GM19438 (cell line): ENCODE measurements at regions not wholly inside any gene's neighbourhood (a gene's known extent, or its start where the extent isn't known, plus 50 kb on each side); places are given as distances from the start of the nearest gene placed in this dataset.
"Not testable (repeated sequence)": the region's sequence is repeated elsewhere in the genome, so short reads cannot be mapped to it uniquely, and the experiment has no call there.

Experiments used
- ATAC-seq: cut with Tn5 transposase; IDR thresholded peaks from one replicate; pipeline ENCODE4 v1.9.1; 2021; ENCODE audit warnings: low read depth; ENCODE audit not compliant: unreplicated experiment

DNA sequence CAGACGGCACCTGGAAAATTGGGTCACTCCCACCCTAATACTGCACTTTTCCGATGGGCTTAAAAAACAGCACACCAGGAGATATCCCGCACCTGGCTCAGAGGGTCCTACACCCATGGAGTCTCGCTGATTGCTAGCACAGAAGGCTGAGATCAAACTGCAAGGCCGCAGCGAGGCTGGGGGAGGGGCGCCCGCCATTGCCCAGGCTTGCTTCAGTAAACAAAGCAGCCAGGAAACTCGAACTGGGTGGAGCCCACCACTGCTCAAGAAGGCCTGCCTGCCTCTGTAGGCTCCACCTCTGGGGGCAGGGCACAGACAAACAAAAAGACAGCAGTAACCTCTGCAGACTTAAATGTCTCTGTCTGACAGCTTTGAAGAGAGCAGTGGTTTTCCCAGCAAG lies 830.2 kb upstream of the GYPC start:
- ATAC-seq = not testable (repeated sequence)

DNA sequence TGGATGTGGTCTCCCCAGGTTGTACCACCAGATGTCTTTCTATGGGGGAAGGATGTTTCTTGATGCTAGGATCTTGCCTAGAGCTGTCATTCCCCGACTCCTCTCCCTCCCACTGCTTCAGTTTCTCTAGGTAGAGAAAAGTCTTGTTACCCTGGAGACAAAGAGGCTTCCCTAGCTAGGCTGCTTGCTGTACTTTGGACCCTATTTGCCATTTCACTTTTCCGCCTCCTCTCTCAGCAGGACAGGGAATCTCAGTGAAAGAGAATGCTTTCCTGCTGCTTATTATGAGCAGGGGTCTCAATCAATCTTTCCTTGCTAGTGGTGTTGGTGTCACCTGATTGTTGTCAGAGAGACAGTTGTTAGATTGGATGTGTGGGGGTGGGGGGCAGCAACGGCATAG lies 818.8 kb upstream of the GYPC start:
- ATAC-seq = no peak

DNA sequence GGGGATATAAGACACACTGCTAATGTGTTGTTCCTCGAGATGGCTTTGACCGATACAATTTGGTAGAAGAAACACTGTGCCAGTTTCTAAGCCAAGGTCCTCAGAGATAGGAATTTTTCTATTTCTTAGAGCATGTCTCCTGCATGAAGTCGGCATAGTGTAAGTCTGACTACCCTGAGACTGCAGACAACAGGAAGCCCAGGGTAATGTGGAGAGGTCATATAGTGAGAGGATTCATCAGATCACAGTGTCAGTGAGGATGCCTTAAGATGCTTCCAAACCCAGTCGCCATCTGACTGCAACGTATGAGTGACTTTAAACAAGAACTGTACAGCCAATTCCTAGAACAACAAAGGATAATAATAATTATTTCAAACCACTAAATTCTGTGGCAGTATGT lies 818.3 kb upstream of the GYPC start:
- no peak for ATAC-seq

DNA sequence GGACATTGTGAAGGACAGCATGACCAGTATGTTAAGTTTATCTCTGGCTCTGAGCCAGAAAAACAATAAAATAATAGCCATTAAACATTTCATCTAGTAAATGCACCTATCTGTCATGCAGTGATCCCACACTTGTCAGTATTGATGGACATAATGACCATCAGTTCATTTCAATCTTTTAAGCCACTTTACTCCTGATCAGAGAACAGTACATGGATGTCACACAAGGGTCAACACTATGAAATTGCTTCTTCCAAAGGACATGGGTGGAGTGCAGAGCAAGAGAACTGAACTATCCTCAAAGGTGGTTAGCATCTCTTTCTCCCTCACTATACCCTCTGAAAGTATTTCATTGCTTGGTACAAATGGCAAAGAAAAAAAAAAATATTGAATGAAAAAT lies 816.0 kb upstream of the GYPC start:
- ATAC-seq = no peak

DNA sequence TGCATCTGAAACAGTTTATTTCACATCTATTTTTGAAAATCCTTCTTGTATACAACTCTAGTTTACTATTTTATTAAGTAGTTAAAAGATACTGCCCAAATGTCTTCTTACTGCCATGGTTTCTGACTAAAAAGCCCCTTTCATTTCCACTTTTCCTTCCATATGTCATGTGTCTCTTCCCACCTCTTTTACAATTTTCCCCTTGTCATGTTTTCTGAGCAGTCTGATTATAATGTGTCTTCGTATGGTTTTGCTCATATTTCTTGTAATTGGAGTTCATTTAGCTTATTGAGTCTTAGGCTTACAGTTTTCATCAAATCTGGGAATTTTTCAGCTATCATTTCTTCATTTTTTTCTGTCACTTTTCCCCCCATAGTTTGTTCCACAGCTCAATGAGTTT lies 813.9 kb upstream of the GYPC start:
- ATAC-seq = no peak

DNA sequence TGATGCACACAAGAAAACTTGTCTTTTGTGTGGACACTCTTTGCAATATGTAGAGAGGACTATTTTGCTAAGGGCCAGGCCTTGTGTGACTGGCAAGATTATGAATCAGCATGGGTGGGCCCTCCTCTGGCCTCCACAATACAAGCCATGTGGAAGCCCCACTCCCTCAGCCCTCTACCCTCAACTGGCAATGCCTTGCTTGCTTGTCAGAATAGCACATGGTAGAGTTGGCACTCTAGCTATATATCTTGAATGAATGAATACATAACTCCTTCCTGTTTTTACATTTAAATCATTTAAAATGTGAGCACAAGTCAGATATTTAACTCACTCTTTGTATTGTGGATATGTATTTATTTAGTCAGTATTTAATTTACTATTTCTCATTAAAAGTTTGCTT lies 805.4 kb upstream of the GYPC start:
- no peak for ATAC-seq

DNA sequence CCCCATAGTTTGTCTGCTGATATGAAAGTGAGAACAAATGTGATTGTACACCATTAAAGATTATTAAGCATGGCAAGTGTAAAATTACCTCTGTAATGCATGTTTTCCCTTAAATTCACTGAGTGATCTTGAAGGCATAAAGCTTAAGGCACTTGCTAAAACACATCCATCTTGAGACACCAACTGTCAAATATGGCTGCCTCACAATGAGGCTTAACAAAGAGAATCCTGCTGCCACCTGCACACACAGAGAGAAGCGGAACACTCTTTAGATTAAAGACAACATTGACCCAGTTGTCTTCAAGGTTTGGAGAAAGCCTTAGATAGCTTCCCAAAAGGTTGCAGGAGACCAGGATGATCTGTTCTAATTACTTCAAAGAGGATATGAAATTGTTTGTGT lies 803.6 kb upstream of the GYPC start:
- ATAC-seq = no peak

DNA sequence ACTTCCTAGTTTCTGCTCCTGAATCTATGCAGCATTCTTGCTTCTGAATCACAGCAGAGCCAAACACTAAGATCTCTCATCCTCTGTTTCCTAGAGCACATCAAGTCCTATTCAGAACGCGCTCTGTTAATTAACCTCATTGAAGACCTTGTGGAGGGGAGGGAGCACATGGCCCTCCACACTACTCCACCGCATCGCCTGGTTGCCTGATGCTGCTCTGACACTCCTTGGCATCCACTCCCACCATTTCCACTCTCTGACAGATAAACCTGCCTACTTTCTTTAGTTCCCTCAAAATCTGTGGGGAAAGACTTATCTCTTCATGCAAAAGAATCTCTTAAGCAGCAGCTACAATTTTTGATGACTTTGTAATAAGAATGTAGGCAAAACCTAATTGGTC lies 802.3 kb upstream of the GYPC start:
- no peak for ATAC-seq

DNA sequence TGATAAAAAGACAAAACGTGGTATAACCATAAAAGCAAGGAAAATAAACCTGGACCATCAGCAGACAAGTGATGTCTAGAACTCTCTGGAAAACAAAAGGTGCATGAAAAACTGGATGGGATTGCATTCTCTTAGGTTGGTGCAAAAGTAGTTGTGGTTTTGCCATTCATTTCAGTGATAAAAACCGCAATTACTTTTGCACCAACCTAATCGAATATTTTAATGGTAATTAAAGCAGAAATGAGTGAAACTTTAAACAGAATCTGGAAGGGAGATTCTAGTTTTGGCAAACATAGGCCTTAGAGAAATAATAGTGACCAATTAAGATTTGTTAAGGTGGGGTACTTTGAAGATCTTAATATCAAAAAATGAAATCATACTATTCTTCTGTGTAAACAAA lies 800.8 kb upstream of the GYPC start:
- ATAC-seq = no peak

DNA sequence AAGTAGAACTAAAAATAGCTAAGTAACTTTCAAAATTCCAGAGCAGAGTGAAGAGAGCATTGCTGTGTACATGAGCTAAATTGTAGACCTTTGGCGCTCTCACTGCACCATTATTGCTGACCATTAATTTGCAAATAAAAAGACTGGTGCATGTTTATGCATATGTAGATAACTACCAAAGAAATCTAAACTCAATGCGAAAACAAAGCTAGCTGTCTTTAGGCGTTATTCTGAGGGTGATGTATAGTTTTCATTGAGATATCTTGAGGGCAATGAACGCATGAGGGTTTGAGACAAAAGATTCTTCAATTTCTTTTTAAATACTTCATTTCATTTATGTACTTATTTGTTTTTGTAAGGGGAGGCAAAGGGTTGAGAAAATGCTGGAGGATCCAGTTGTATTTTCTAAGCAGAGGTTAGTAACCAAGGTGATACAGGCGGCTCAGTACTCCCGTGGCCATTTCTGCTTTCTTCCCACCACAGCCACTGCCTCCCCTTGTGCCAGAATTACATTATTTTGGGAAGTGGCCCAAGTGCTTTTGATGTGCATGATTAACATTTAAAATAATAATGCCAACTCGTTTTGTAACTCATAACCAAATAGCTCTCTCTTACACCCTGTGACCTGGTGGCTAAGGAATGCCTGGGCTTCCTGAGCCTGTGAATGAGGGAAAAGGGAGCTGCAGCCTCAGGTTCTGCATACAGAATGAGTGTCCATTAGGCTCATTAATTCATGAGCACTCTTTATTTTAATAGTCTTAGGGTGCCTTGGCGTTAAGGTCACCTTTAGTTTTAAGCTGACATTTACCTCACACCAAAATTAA lies 797.8 kb upstream of the GYPC start:
- no peak for ATAC-seq

DNA sequence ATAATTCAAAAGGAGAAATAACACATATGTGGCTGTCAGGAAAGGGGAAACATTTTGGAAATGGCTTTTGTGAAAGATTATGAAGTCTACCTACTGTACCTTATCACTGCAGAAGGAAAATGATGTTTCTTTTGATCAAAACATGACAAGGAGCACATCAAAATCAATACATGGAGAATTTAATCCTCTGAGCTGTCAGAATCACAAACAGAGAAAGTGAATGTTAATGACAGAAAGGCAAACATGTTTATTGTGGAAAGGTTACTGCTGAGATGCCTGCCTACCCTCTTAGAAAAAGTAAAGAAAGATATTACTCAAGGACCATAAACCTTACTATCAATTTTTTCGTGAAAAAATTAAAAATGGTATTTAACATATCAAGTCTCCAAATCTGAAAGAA lies 794.5 kb upstream of the GYPC start:
- no peak for ATAC-seq

DNA sequence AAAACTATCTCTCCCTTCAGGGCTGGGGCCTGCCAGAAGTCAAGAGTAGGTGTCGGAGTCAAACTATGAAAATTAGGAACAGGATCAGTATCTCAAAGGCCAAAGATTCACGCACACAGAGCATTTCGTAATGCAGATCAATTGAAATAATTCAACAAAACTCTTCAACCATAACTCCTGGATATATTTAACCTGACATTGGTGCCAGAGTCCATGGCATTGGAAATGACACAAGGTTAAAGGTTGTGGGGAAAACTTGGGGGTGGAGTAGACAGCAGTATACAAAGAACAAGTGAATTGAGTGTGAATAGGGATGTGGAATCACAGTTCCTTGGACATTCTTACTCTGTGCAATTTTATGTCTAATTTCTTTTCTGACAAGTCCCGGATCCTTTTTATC lies 788.0 kb upstream of the GYPC start:
- no peak for ATAC-seq

DNA sequence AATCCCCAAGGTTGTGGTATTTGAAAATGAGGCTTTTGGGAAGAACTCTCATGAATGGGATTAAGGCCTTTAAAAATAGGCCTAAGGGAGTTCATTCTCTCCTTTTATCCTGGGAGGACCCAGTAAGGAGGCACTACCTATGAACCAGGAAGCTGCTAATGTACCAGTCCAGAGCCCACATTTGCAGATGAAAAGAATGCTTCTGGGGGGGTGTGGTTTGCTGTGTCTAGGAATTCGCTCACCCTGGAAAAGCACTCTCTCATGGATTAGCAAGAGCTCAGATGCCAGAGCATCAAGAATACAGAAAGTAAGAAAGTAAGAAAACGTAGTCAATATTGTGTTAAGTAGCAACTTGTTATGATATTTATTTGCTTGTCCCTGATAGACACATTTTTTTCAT lies 785.7 kb upstream of the GYPC start:
- no peak for ATAC-seq

DNA sequence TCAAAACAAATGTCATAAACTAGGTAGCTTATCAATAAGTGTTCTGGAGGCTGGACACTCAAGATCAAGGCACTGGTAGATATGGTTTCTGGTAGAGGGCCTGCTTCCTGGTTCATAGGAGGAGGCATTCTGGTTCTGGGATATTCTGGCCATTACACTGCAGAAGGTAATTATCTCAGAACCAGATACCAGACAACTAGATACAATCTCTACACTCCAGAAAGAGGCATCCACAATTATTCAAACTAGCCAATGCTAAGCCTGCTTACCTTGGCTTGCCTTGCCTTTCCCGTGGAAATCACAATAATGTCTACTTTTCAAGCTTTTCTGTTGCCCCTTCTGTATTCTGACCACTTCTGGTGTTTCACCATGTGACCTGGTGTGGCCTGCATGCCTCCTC lies 785.2 kb upstream of the GYPC start:
- ATAC-seq = no peak

DNA sequence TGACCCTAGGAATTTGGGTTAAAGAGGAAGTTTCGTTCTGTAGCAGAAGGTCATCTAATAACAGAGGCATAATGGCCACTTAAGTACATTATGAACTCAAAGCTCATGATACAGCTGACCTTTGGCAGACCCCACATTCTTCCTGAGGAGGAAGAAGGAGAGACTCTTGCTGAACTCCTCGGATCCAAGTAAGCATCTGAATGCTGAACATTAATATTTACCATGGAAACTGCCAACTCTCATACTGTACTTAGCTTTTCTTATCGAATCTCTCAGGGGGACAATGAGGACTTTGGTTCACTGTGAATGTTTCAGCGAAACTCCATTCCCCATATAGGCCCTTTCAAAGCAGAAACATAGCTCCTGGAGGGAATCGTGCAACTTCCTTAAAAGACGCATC lies 781.4 kb upstream of the GYPC start:
- no peak for ATAC-seq

DNA sequence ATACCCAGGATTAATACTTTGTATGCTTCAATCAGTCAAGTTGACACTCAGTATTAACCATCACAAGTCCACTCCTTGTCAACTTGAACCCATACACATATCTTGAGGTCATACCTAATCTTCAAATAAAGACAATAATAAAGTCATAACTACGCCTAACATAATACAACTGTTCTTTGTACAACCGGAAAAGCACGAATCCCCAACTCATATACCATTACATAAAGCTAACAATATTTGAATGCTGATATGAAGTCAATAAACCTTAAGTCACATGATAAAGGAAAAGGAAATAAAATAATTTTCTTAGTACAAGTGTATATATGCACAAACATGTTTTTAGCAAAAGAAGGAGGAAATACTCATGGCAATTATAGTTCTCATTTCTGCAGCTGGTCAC lies 770.6 kb upstream of the GYPC start:
- ATAC-seq = no peak

DNA sequence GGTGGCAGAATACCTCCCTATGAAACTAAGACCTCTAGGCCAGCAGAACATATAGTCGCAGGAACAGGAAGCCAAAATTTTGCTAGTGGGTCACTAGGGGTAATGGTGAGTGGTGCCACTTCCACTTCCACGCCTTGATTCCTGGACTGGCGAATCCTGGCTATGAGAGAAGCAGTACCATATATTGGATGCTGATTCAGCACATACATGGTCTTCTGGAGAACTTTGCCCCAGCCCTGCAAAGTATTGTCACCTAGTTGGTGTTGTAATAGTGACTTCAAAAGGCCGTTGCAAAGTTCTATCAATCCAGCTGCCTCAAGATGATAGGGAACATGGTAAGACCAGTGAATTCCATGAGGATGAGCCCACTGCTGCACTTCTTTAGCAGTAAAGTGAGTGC lies 769.8 kb upstream of the GYPC start:
- ATAC-seq = no peak

DNA sequence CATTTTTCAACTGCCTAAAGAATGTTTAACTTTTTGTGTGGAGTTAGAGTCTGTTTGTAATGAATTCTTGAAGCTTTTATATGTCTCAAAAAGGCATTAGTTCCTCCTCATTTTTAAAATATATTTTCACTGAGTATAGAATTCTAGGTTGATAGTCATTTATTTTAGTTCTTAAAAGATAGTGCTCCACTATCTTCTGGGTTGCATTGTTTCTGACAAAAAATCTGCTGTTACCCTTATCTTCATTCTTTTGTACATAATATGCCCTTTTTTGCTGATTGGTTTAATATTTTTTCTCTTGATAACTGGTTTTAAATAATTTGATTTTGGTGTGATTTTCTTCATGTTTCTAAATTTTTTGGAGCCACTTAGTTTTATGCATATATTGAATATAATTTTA lies 754.7 kb upstream of the GYPC start:
- ATAC-seq = no peak

DNA sequence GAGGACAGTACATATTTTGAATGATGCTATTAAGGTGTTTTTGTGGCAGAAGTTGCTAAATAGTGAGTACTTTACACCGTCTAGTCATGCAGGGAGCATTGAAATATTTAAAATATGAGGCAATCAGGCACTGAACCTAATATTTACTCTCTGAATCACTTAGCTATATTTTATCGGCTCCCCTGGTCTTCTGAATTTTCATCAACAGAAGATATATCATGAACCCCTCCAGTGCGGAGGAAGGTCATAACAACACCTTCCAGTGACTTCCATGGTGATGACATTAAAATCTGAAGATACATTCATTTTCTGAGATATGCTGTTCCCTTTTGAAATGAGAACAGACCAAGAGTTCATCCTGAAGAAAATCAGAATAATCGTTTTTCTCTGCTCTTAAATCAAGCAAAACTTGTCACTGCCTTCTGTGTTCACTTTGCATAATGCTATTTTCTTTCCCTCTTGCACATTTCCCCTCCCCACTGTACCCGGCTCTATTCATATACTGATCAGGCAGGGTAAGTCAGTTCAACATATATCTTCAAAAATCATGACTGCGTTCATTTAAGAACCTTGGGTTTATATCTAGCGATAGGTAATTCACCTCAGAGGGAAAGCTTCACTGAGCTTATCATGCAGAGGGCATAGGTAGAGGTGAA lies 729.9 kb upstream of the GYPC start:
- no peak for ATAC-seq

DNA sequence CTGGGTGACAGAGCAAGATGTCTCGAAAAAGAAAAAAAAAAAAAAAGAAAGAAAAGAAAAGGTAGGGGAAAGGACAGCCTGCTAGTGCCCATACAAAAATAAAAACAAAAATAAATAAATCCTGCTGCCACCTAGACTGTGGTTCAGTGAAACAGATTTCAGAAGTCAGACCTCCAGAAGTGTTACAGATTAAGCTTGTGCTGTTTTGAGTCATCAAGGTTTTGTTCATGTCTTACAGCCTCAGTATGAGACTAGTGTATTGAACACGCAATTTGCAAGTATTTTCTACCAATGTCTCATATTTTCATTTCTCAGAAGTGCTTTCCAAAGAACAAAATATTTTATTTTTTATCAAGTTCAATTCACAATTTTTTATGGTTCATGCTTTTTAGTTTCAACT lies 720.4 kb upstream of the GYPC start:
- ATAC-seq = no peak

DNA sequence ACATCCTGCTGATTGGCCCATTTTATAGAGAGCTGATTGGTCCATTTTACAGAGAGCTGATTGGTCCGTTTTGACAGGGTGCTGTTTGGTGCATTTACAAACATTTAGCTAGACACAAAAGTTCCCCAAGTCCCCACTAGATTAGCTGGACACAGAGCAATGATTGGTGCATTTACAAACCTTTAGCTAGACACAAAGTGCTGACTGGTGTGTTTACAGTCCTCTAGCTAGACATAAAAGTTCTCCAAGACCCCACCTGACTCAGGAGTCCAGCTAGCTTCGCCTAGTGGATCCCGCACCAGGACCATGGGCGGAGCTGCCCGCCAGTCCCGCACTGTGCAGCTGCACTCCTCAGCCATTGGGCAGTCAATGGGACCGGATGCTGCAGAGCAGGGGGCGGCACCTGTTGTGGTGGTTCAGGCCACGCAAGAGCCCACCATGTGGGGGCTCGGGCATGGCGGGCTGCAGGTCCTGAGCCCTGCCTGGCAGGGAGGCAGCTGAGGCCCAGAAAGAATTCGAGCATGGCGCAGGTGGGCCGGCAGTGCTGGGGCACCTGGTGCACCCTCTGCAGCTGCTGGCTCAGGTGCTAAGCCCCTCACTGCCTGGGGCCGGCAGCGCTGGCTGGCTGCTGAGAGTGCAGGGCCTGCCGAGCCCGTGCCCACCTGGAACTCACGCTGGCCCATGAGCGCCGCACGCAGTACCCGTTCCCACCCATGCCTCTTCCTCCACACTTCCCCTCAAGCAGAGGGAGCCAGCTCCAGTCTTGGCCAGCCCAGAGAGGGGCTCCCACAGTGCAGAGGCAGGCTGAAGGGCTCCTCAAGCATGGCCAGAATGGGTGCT lies 713.2 kb upstream of the GYPC start:
- no peak for ATAC-seq

DNA sequence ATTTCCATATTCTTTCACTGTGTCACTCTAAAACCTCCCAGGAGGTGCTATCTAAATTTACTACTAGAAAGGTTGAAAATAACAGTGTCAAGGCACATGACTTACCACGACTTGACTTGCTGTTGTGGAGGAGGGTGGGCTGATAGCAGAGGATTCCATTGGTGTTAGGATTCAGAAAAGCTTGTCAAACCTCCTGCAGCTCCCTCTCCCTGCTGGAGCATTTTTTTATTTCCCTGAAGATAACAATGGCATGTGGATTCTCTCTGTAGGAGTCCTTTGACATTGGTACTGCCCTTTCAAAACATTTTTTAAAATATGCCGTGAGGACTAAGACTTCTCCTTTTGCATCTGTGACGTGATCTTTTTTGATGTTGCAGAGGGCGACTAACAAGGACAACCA lies 696.9 kb upstream of the GYPC start:
- ATAC-seq = no peak
